Uterus (tissue), 2 donors: ENCODE measurements at regions not wholly inside any gene's neighbourhood (a gene's known extent, or its start where the extent isn't known, plus 50 kb on each side); places are given as distances from the start of the nearest gene placed in this dataset.
"Not testable (repeated sequence)": the region's sequence is repeated elsewhere in the genome, so short reads cannot be mapped to it uniquely, and the experiment has no call there.

Experiments used
- POLR2A ChIP-seq, 2 donors: fragments of 450-650 bp; IDR thresholded peaks; one replicate each; pipeline ENCODE4 v1.6.1; 2016; ENCODE audit warnings: antibody characterized with exemption in 2 of 2, mild to moderate bottlenecking in 1 of 2, moderate library complexity in 1 of 2
- TF ChIP-seq, protein P1 (sequence below), 4 experiments: fragments of 200-600 bp in 2 of 4; fragments of 450-650 bp in 2 of 4; sonication (generic) in 2 of 4; IDR thresholded peaks; one replicate each; pipeline ENCODE4 v1.5.1; 2016 to 2019; ENCODE audit warnings: antibody characterized with exemption in 4 of 4, mild to moderate bottlenecking in 2 of 4, moderate library complexity in 1 of 4

DNA sequence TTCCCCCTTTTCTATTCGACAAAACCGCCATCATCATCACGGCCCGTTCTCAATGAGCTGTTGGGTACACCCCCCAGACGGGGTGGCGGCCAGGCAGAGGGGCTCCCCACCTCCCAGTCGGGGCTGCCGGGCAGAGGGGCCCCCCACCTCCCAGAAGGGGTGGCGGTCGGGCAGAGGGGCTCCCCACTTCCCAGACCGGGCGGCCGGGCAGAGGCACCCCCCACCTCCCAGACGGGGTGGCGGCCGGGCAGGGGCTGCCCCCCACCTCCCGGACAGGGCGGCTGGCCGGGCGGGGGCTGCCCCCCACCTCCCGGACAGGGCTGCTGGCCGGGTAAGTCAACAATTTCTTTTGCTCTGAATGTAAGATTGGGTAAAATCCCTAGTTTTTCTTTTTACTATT is 1162.2 kb upstream of the CELF2 start:
- TF ChIP-seq, protein P1, sequence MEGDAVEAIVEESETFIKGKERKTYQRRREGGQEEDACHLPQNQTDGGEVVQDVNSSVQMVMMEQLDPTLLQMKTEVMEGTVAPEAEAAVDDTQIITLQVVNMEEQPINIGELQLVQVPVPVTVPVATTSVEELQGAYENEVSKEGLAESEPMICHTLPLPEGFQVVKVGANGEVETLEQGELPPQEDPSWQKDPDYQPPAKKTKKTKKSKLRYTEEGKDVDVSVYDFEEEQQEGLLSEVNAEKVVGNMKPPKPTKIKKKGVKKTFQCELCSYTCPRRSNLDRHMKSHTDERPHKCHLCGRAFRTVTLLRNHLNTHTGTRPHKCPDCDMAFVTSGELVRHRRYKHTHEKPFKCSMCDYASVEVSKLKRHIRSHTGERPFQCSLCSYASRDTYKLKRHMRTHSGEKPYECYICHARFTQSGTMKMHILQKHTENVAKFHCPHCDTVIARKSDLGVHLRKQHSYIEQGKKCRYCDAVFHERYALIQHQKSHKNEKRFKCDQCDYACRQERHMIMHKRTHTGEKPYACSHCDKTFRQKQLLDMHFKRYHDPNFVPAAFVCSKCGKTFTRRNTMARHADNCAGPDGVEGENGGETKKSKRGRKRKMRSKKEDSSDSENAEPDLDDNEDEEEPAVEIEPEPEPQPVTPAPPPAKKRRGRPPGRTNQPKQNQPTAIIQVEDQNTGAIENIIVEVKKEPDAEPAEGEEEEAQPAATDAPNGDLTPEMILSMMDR (IDR thresholded peaks at IDR 0.05), result not testable (repeated sequence)
- TF ChIP-seq POLR2A (IDR thresholded peaks at IDR 0.05), result not testable (repeated sequence)
